GM12878 (cell line): ENCODE measurements at regions not wholly inside any gene's neighbourhood (a gene's known extent, or its start where the extent isn't known, plus 50 kb on each side); places are given as distances from the start of the nearest gene placed in this dataset.

Experiments
- ATAC-seq: fragments of 200-7000 bp; cut with Tn5 transposase; 3 replicates; pipeline ENCODE4 v1.9.1; 2020; ENCODE audit warnings: mild to moderate bottlenecking, moderate library complexity
- BruUV-seq: library from RNA; stranded (reverse); fragments of 400-500 nt; replicated peaks from 2 replicates; lab custom pipeline; 2021; lab: Mats Ljungman, UMichigan
- CTCF ChIA-PET: fragments of 300-600 bp; sonication (Branson Sonifier 250); formaldehyde crosslinking; extraction: SDS; loops from one replicate; lab custom pipeline; 2021; ENCODE audit warnings: inconsistent platforms; lab: Yijun Ruan, JAX
- POLR2A ChIA-PET: fragments of 350-600 bp; formaldehyde crosslinking; extraction: SDS; loops from one replicate; lab custom pipeline; 2021; ENCODE audit warnings: inconsistent platforms; lab: Charles Lee
- RAD21 ChIA-PET: fragments of 300-600 bp; sonication (Branson Sonifier 250); formaldehyde crosslinking; loops from one replicate; lab custom pipeline; 2023; ENCODE audit warnings: antibody characterized with exemption; ENCODE audit not compliant: unreplicated experiment; lab: Charles Lee
- SMC1A ChIA-PET: fragments of 300-600 bp; sonication (Branson Sonifier 250); formaldehyde crosslinking; loops from one replicate; lab custom pipeline; 2023; ENCODE audit not compliant: unreplicated experiment, uncharacterized antibody; lab: Charles Lee
- DNase-seq: peaks from one replicate; pipeline ENCODE4 v3.0.0-alpha.2; 2011; ENCODE audit warnings: low read depth, low spot score
- FAIRE-seq: peaks from 3 replicates; lab custom pipeline; 2011; peaks lifted over from hg19 to GRCh38; lab: Jason Lieb, UNC
- H2AFZ ChIP-seq: 2 replicates; pipeline ENCODE4 v1.6.0; 2011; ENCODE audit warnings: low read depth, low read length, control low read depth; ENCODE audit not compliant: control insufficient read depth
- H3K27ac ChIP-seq: 2 replicates; pipeline ENCODE4 v1.5.1; 2011; ENCODE audit warnings: control low read depth; ENCODE audit not compliant: control insufficient read depth, insufficient read depth
- H3K27me3 ChIP-seq, 2 experiments: replicated peaks in 1 of 2; 2 replicates each; pipeline versions ENCODE4 v1.6.0 to v1.6.1; 2011; ENCODE audit warnings: low read length in 1 of 2; ENCODE audit not compliant: control insufficient read depth in 2 of 2, insufficient read depth in 2 of 2
- H3K36me3 ChIP-seq, 2 experiments: 2 replicates each; pipeline ENCODE4 v1.5.1; 2011; ENCODE audit warnings: low read length in 1 of 2; ENCODE audit not compliant: control insufficient read depth in 2 of 2, insufficient read depth in 2 of 2
- H3K4me1 ChIP-seq: 2 replicates; pipeline ENCODE4 v1.6.1; 2011; ENCODE audit warnings: mild to moderate bottlenecking, low read length, moderate library complexity, mixed read lengths; ENCODE audit not compliant: control insufficient read depth, insufficient read depth
- H3K4me2 ChIP-seq: 2 replicates; pipeline ENCODE4 v1.6.0; 2011; ENCODE audit warnings: control low read depth; ENCODE audit not compliant: control insufficient read depth, insufficient read depth
- H3K4me3 ChIP-seq: fragments of 200-600 bp; sonication (generic); 2 replicates; pipeline ENCODE4 v1.5.1; 2016
- H3K79me2 ChIP-seq: 2 replicates; pipeline ENCODE4 v1.6.0; 2011; ENCODE audit warnings: low read length; ENCODE audit not compliant: control insufficient read depth, insufficient read depth
- H3K9ac ChIP-seq: 2 replicates; pipeline ENCODE4 v1.8.0; 2011; ENCODE audit warnings: low read length, control low read depth, mixed read lengths; ENCODE audit not compliant: control insufficient read depth, insufficient read depth
- H3K9me3 ChIP-seq: replicated peaks from 3 replicates; pipeline ENCODE4 v1.5.1; 2011; ENCODE audit warnings: mild to moderate bottlenecking, low read length; ENCODE audit not compliant: control insufficient read depth, insufficient read depth
- H4K20me1 ChIP-seq: 2 replicates; pipeline ENCODE4 v1.6.0; 2011; ENCODE audit not compliant: control insufficient read depth, insufficient read depth
- ATF7 ChIP-seq: fragments of 450-650 bp; IDR thresholded peaks from 2 replicates; pipeline ENCODE4 v1.6.1; 2016; ENCODE audit warnings: low read depth, mild to moderate bottlenecking
- BCL3 ChIP-seq: IDR thresholded peaks from 2 replicates; pipeline ENCODE4 v1.6.1; 2011; ENCODE audit warnings: borderline replicate concordance, low read depth, mild to moderate bottlenecking, moderate library complexity, low read length; ENCODE audit not compliant: insufficient read depth, poor library complexity, severe bottlenecking
- CBFB ChIP-seq: IDR thresholded peaks from 2 replicates; pipeline ENCODE4 v1.6.1; 2016; ENCODE audit warnings: antibody characterized with exemption, low read depth
- ESRRA ChIP-seq: IDR thresholded peaks from 2 replicates; pipeline ENCODE4 v1.6.1; 2012; ENCODE audit warnings: mild to moderate bottlenecking, low read length, improper control_type of control experiment
- HCFC1 ChIP-seq: fragments of 150-350 bp; IDR thresholded peaks from 2 replicates; pipeline ENCODE4 v1.6.1; 2014; ENCODE audit warnings: low read length
- HDAC2 ChIP-seq: fragments of 200-600 bp; sonication (generic); IDR thresholded peaks from 2 replicates; pipeline ENCODE4 v1.6.1; 2017
- HDAC6 ChIP-seq: fragments of 200-600 bp; sonication (generic); IDR thresholded peaks from one replicate; pipeline ENCODE4 v1.8.0; 2017; ENCODE audit warnings: antibody characterized with exemption; ENCODE audit not compliant: unreplicated experiment
- IKZF1 ChIP-seq: fragments of 450-650 bp; conservative IDR thresholded peaks from 2 replicates; pipeline ENCODE4 v1.6.1; 2017; ENCODE audit warnings: antibody characterized with exemption, mild to moderate bottlenecking
- IRF4 ChIP-seq: IDR thresholded peaks from 2 replicates; pipeline ENCODE4 v1.6.1; 2011; ENCODE audit warnings: low read depth, low read length
- KLF5 ChIP-seq: fragments of 450-650 bp; IDR thresholded peaks from 2 replicates; pipeline ENCODE4 v1.6.1; 2014; ENCODE audit warnings: mild to moderate bottlenecking; ENCODE audit not compliant: partially characterized antibody
- MLLT1 ChIP-seq: fragments of 450-650 bp; IDR thresholded peaks from 2 replicates; pipeline ENCODE4 v1.6.1; 2016; ENCODE audit warnings: mild to moderate bottlenecking
- NRF1 ChIP-seq: conservative IDR thresholded peaks from 2 replicates; pipeline ENCODE4 v1.6.1; 2011; ENCODE audit warnings: mild to moderate bottlenecking, low read depth, low read length, improper control_type of control experiment
- POLR2AphosphoS5 ChIP-seq: IDR thresholded peaks from 2 replicates; pipeline ENCODE4 v1.6.1; 2011; ENCODE audit warnings: mild to moderate bottlenecking, low read length, inconsistent platforms
- POU2F2 ChIP-seq: IDR thresholded peaks from 3 replicates; pipeline ENCODE4 v1.6.1; 2011; ENCODE audit warnings: low read depth, mild to moderate bottlenecking, low read length, borderline replicate concordance
- SKIL ChIP-seq: fragments of 450-650 bp; IDR thresholded peaks from 2 replicates; pipeline ENCODE4 v1.6.1; 2017; ENCODE audit warnings: mild to moderate bottlenecking, low read depth, inconsistent platforms; ENCODE audit not compliant: poor library complexity, severe bottlenecking
- ZNF274 ChIP-seq: IDR thresholded peaks from one replicate; pipeline ENCODE4 v1.8.0; 2011; ENCODE audit not compliant: insufficient read length, insufficient read depth
- WGBS: methylation state at CpG from one replicate; pipeline ENCODE4 v1.1.6; 2016; ENCODE audit warnings: low lambda C conversion rate; ENCODE audit not compliant: insufficient replicate concordance, insufficient coverage; ENCODE audit errors: missing lambda C conversion rate; 5-methylcytosine and 5-hydroxymethylcytosine counted together
- in situ Hi-C: fragments of 300-500 bp; cut with MboI; formaldehyde crosslinking; loops from 9 replicates; pipeline ENCODE4 v1.14.3; 2018; ENCODE audit warnings: mixed read lengths
- intact Hi-C: fragments of 100-400 bp; cut with micrococcal nuclease; formaldehyde crosslinking; loops from one replicate; pipeline ENCODE4 v1.14.2; 2022; ENCODE audit not compliant: unreplicated experiment

GRCh38 chr15:88748081-88748480, 55.2 kb upstream of the ACAN start:
- no peaks in the 10 kb centered on the region for H4K20me1 ChIP-seq
- no peak for DNase-seq
- no peak overlapping the region for H2AFZ ChIP-seq
- H3K79me2 ChIP-seq = no peaks in the 10 kb centered on the region
- ChIA-PET RAD21 (no interaction called here), SMC1A (no interaction called here), CTCF (interaction anchor here (1.1 kb wide), 1 partner anchor 10 kb away, joined by 3 read pairs; no protein-coding TSS in a partner anchor), POLR2A (no interaction called here)
- WGBS = 25% methylated on average over 3 of the region's 3 CpGs
- no peak for FAIRE-seq
- no peaks in the 10 kb centered on the region for H3K9me3 ChIP-seq
- H3K4me2 ChIP-seq = no peak overlapping the region
- H3K27ac ChIP-seq = no peak overlapping the region
- H3K4me1 ChIP-seq = no peaks in the 10 kb centered on the region
- no peaks in the 10 kb centered on the region for H3K36me3 ChIP-seq
- BruUV-seq = no TSS peak
- in situ Hi-C loops (no loop called here), intact Hi-C loops (no loop called here)
- no peak for TF ChIP-seq NRF1
- TF ChIP-seq POU2F2 = no peak
- no peak for TF ChIP-seq ZNF274
- no peak for TF ChIP-seq ATF7
- TF ChIP-seq SKIL = no peak
- no peak for TF ChIP-seq IRF4
- no peak for TF ChIP-seq IKZF1
- TF ChIP-seq MLLT1 = no peak
- no peak for TF ChIP-seq CBFB
- no peak for TF ChIP-seq HCFC1
- no peak for TF ChIP-seq KLF5
- TF ChIP-seq BCL3 = no peak
- TF ChIP-seq POLR2AphosphoS5 = no peak
- TF ChIP-seq HDAC2 = no peak
- TF ChIP-seq HDAC6 = no peak
- no peak for TF ChIP-seq ESRRA
- no peak overlapping the region for H3K4me3 ChIP-seq
- no peak overlapping the region for H3K9ac ChIP-seq
- no peaks in the 10 kb centered on the region; a peak in 2 of 4 replicates for H3K27me3 ChIP-seq
- no peak for ATAC-seq
